GM21447 (cell line): ENCODE measurements at regions not wholly inside any gene's neighbourhood (a gene's known extent, or its start where the extent isn't known, plus 50 kb on each side); places are given as distances from the start of the nearest gene placed in this dataset.

Source experiments
- ATAC-seq: cut with Tn5 transposase; IDR thresholded peaks from one replicate; pipeline ENCODE4 v1.9.1; 2021; ENCODE audit not compliant: unreplicated experiment

DNA sequence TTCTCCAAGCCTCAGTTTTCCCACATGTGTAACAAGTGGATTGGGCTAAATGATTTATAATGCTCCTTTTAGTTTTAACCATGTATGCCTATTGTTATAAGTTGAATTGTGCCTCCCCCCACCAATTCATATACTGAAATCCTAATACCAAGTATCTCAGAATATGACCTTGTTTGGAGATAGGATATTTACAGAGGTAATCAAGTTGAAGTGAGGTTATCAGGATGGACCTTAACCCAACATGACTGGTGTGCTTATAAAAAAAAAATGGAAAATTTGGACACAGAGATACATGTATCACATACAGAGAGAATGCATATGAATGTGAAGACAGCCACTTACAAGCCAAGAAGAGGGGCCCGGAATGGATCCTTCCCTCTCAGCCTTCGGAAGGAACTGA lies 117.9 kb upstream of the HABP2 start:
- ATAC-seq, result no peak

DNA sequence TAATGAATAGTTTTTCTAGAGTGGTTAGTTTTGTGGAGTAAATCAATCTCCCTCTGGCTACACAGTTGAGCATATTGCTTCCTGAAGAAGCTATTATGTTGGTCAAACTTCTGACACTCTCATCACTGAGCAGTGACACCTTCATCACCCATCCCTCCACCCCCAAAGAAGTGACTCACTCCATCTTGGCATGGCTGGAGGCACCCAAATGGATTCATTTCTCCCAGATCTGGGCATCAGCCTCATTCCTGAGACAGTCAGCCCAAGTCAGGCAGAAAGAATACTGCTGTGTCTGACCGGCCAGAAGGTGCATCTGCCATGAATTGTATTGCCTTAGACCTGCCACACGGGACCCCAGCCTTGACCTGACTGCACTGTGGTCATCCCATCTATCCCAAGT lies 117.0 kb upstream of the HABP2 start:
- ATAC-seq, result no peak

- no peak for ATAC-seq
Measured at GRCh38 chr10:113436851-113437250, 116.0 kb upstream of the HABP2 start.

DNA sequence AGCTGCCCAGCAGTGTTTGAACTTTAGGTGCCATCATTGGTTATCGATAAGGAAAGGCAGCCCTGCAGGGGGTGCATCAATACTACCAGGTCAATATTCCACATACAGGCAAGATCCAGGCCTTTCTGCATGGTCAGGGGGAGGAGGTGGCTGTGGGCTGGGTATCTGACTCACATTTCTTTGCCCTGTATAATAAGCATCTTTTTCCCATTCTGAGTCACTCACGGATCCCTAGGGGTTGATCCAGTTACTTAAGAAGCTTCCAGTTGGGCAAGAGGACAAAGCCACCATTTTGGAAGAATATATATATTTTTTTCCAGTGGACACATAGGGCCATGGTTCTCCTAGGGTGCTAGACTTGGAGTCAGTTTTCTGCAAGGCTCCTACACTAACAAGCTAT lies 114.2 kb upstream of the HABP2 start:
- ATAC-seq, result no peak

GRCh38 chr10:113441220-113441619 lies 111.6 kb upstream of the HABP2 start:
- ATAC-seq, result no peak

- no peak for ATAC-seq
Measured at GRCh38 chr10:113441686-113442270, 111.1 kb upstream of the HABP2 start.

DNA sequence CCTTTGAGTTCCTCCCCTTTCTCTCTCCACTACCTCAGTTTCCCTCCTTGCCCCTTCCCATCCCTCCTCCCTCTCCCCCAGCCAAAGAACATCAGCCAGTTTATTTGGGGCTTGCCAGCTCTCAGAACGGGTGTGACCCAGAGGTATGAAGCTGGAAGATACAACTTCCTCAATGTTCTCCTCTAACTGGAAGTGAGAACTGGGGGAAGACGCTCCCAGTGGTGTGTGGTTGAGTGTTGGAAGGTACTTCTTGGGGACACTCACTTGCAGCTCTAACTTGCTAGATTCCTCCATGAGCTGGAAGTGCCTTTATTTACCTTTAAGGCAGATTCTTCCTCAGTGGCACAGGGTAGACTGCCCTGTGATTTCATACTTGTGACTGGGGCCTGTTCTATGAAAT lies 110.5 kb upstream of the HABP2 start:
- ATAC-seq, result no peak

DNA sequence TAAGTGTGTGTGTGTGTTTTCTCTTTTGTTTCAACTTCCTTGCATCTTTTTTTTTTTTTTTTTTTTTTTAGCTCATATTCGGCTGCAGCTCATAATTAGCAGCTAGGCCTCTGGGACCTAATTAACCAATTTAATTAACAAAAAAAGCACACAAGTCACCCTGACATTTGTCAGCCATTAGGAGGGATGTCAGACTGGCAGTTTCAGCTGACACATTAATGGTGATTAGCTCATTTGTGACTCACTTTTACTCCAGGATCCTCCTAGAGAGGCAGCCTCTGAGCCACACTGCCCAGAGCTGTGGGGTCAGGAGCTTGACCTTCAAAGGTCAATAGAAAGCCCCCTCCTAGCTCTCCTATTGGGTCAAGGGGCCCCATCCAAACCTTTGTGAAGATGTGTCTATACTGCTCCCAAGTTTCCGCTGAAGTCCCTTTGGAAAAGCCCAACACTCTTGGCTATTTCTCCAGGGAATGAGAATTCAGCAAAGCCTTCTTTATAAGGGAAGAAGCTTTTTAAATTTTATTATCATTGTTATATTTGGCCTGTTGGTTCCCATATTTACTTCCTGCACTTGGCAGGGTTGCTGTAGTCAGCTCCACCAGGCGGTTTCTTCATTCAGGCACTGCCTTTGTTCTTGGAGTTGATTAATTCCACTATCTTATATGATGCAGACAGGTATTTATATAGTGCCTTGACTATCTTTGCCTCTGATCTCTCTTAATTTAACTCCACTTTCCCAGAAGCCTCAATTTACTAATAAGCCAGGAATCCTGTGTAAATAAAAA lies 109.5 kb upstream of the HABP2 start:
- no peak for ATAC-seq

GRCh38 chr10:113444766-113445365 lies 108.0 kb upstream of the HABP2 start:
- ATAC-seq, result no peak

DNA sequence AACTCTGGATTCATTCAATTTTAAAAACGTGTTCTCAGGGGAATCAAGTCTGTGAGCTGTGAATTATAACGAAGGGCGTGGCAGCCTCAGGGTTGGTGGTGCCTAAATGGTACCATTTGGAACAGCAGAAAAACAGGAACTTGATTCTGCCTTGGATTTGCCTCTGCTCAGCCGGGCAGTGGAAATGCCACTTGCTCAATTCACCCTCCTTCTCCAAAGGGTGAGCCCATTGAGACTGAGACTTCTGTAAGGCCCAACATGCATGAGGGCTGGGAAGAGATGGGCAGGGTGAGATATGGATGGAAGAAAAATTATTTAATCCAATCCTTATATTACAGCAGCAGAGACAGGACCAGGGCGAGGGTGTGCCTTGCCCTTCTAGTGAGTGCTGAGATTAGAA lies 107.1 kb upstream of the HABP2 start:
- ATAC-seq, result no peak

- ATAC-seq, result no peak
Measured at GRCh38 chr10:113446739-113447138, 106.1 kb upstream of the HABP2 start.

- no peak for ATAC-seq
Measured at GRCh38 chr10:113447278-113447677, 105.6 kb upstream of the HABP2 start.

- ATAC-seq, result no peak
Measured at GRCh38 chr10:113449006-113449695, 103.7 kb upstream of the HABP2 start.

GRCh38 chr10:113450046-113450804 lies 102.6 kb upstream of the HABP2 start:
- ATAC-seq, result no peak

GRCh38 chr10:113450906-113451305 lies 101.9 kb upstream of the HABP2 start:
- no peak for ATAC-seq

DNA sequence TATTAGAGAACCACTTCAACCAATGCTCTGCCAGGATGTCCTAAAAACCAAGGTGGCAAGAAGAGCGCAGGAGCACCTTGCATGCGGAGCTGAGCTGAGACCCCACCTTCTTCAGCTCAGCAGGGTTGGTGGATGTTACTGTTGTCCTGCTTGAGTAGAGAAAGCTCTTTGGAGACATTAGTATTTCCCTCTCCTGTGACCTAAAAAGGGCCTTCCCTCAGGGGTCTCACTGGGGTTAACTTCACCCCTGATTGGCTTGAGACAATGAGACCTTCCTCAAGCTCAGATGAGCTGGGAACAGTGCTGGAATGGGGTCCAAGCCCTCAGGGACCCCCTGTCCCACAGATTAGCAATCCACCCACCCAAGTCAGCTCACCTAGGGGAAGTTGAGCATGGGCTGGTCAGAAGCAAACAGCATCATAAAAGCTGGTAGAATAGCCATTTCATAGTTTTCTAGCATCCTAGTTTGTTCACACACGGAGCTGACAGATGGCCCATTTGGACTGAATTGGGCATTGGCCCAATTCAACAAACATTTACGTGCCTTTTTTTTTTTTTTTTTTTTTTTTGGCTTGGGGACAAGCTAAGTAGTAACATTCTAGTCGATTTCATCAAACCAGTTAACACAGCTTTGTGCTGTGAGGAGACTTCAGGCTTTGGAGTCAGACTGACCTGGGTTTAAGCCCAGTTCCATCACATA lies 100.6 kb upstream of the HABP2 start:
- ATAC-seq, result no peak

- ATAC-seq, result no peak
Measured at GRCh38 chr10:113453351-113453750, 99.5 kb upstream of the HABP2 start.

GRCh38 chr10:113454341-113455061 lies 98.4 kb upstream of the HABP2 start:
- ATAC-seq, result no peak

DNA sequence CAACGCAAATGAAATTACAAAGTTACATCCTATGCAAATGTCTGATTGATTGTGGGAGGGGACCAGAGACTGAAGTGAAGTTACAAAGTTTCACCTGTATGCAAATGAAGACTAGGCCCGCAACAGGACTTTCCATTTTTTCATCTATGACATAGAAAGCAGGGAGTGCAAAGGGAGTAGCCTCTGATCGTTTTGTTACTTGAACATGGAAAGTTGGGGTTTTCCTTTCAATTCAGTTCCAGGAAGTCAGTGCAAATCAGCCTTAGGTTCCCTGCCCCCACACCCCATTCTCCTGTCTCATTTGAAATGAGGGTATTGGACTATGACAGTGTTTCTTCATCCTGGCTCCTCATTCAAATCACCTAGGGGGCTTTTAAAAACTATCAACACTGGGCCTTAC lies 96.9 kb upstream of the HABP2 start:
- no peak for ATAC-seq

- ATAC-seq, result no peak
Measured at GRCh38 chr10:113456741-113457140, 96.1 kb upstream of the HABP2 start.
